ENCODE measurements at regions not wholly inside any gene's neighbourhood (a gene's known extent, or its start where the extent isn't known, plus 50 kb on each side); places are given as distances from the start of the nearest gene placed in this dataset.

DNA sequence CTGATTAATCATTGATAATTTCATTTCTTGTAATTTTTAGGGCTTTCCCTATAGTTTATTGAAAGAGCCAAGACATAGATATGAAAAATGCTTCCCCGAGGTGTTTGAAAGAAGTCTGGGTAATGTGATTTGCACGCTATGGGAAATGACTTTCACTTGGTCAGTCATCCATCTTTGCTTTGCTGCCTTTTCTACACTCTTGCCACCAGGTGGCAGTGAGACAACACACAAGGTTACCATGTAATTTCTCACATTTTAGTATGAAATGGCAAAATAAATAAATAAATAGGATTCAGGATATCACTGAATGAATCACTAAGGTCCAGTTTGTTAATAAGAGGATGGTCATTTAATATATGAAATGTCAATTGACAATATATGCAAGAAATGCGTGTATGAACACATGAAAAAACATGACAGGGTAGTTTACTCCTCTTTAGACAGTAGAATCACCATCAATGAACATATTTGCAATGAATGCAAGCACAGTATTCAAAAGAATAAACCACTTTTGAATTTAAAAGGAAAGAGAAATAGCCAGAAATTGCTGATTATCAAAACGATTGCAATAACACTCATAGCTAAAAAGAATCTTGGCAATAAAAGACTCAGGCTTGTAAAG, 52.2 kb upstream of the KCNH7 start:
- intact Hi-C loops (cut with DNase I), result loop anchor here in 1 of 2 donors (10.0 kb wide), 1 partner anchor 244 kb away; no protein-coding TSS in a partner anchor
- TF ChIP-seq POLR2A (IDR thresholded peaks at IDR 0.05) (no peak), CTCF (IDR thresholded peaks at IDR 0.05) (peak; percentile 59 to 83 (median 77))
- 20% methylated on average over 4 of the region's 4 CpGs for WGBS (ENCODE audit: insufficient coverage, low coverage, low lambda C conversion rate, missing lambda C conversion rate)
- Histone ChIP-seq H3K4me3 (no peak overlapping the region), H3K36me3 (no peaks in the 10 kb centered on the region), H3K9me3 (no peaks in the 10 kb centered on the region), H3K4me1 (no peaks in the 10 kb centered on the region), H3K27me3 (no peaks in the 10 kb centered on the region), H3K27ac (no peak overlapping the region)
- no peak for DNase-seq
- peak; percentile 84 to 92 (median 85) for ATAC-seq

GRCh38 chr2:162888652-162889051, 50.1 kb upstream of the KCNH7 start:
- intact Hi-C loops (cut with DNase I), result no loop called here
- DNase-seq (no peak), ATAC-seq (peak; percentile 49 to 71 (median 55))
- Histone ChIP-seq H3K27me3 (no peaks in the 10 kb centered on the region), H3K27ac (no peak overlapping the region), H3K4me3 (no peak overlapping the region), H3K9me3 (no peaks in the 10 kb centered on the region), H3K4me1 (no peaks in the 10 kb centered on the region), H3K36me3 (no peaks in the 10 kb centered on the region)
- WGBS (ENCODE audit: insufficient coverage, low coverage, low lambda C conversion rate, missing lambda C conversion rate), result 66% methylated on average over 3 of the region's 3 CpGs
- no peak for TF ChIP-seq POLR2A (IDR thresholded peaks at IDR 0.05)
- no peak for TF ChIP-seq CTCF (IDR thresholded peaks at IDR 0.05)

Small RNAs in the stretch of these regions (small RNA-seq; reads per million reads assigned to genes)
- gene RNU6-627P, result 0 reads per million in 2 experiments
